K562 (cell line): ENCODE measurements at regions not wholly inside any gene's neighbourhood (a gene's known extent, or its start where the extent isn't known, plus 50 kb on each side); places are given as distances from the start of the nearest gene placed in this dataset.

Source experiments
- FIP1L1 ChIP-seq: fragments of 200-400 bp; formaldehyde crosslinking; IDR thresholded peaks from 2 replicates; pipeline ENCODE4 v1.6.1; 2018; ENCODE audit warnings: mild to moderate bottlenecking, low read depth, low read length; ENCODE audit not compliant: poor library complexity, severe bottlenecking
- GABPB2 ChIP-seq: fragments of 250-450 bp; sonication (Bioruptor Pico); conservative IDR thresholded peaks from 2 replicates; pipeline ENCODE4 v1.5.1; 2021; ENCODE audit warnings: mild to moderate bottlenecking
- TF ChIP-seq, protein P1 (sequence below): sonication (generic); formaldehyde crosslinking; IDR thresholded peaks from 2 replicates; pipeline ENCODE4 v1.8.0; 2023; ENCODE audit warnings: missing genetic modification reagents, mild to moderate bottlenecking, borderline replicate concordance
- TF ChIP-seq, protein P2 (sequence below): fragments of 150-350 bp; conservative IDR thresholded peaks from 2 replicates; pipeline ENCODE4 v1.6.1; 2014; ENCODE audit warnings: low read length
- TF ChIP-seq, protein P3 (sequence below): fragments of 250-450 bp; sonication (Bioruptor Pico); IDR thresholded peaks from 2 replicates; pipeline ENCODE4 v1.8.0; 2021; ENCODE audit warnings: moderate library complexity, mild to moderate bottlenecking, inconsistent platforms

DNA sequence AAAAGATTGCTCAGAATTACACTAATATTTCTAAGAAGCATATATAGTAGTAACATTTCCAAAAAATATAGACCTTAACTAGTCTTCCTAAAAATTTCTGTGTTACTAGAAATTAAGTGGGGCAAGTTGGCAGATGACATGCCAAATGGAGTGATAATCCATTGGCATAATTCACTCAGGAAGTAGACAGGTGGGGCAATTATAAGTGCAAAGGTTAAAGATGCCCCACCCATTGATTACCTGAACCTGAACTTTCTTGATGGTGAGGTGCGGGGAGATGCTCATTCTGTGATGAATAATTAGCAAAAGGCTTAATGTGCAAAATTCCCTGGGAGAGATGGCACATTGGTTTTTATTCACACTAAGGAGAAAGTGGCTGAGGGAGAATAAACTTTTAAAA is 145.8 kb upstream of the RASGEF1B start (continued):
- TF ChIP-seq, protein P1, sequence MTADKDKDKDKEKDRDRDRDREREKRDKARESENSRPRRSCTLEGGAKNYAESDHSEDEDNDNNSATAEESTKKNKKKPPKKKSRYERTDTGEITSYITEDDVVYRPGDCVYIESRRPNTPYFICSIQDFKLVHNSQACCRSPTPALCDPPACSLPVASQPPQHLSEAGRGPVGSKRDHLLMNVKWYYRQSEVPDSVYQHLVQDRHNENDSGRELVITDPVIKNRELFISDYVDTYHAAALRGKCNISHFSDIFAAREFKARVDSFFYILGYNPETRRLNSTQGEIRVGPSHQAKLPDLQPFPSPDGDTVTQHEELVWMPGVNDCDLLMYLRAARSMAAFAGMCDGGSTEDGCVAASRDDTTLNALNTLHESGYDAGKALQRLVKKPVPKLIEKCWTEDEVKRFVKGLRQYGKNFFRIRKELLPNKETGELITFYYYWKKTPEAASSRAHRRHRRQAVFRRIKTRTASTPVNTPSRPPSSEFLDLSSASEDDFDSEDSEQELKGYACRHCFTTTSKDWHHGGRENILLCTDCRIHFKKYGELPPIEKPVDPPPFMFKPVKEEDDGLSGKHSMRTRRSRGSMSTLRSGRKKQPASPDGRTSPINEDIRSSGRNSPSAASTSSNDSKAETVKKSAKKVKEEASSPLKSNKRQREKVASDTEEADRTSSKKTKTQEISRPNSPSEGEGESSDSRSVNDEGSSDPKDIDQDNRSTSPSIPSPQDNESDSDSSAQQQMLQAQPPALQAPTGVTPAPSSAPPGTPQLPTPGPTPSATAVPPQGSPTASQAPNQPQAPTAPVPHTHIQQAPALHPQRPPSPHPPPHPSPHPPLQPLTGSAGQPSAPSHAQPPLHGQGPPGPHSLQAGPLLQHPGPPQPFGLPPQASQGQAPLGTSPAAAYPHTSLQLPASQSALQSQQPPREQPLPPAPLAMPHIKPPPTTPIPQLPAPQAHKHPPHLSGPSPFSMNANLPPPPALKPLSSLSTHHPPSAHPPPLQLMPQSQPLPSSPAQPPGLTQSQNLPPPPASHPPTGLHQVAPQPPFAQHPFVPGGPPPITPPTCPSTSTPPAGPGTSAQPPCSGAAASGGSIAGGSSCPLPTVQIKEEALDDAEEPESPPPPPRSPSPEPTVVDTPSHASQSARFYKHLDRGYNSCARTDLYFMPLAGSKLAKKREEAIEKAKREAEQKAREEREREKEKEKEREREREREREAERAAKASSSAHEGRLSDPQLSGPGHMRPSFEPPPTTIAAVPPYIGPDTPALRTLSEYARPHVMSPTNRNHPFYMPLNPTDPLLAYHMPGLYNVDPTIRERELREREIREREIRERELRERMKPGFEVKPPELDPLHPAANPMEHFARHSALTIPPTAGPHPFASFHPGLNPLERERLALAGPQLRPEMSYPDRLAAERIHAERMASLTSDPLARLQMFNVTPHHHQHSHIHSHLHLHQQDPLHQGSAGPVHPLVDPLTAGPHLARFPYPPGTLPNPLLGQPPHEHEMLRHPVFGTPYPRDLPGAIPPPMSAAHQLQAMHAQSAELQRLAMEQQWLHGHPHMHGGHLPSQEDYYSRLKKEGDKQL (CRISPR knock-in tag) = no peak
- TF ChIP-seq FIP1L1 (no peak), GABPB2 (CRISPR knock-in tag) (no peak)
- TF ChIP-seq, protein P2, sequence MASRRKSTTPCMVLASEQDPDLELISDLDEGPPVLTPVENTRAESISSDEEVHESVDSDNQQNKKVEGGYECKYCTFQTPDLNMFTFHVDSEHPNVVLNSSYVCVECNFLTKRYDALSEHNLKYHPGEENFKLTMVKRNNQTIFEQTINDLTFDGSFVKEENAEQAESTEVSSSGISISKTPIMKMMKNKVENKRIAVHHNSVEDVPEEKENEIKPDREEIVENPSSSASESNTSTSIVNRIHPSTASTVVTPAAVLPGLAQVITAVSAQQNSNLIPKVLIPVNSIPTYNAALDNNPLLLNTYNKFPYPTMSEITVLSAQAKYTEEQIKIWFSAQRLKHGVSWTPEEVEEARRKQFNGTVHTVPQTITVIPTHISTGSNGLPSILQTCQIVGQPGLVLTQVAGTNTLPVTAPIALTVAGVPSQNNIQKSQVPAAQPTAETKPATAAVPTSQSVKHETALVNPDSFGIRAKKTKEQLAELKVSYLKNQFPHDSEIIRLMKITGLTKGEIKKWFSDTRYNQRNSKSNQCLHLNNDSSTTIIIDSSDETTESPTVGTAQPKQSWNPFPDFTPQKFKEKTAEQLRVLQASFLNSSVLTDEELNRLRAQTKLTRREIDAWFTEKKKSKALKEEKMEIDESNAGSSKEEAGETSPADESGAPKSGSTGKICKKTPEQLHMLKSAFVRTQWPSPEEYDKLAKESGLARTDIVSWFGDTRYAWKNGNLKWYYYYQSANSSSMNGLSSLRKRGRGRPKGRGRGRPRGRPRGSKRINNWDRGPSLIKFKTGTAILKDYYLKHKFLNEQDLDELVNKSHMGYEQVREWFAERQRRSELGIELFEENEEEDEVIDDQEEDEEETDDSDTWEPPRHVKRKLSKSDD = no peak
- TF ChIP-seq, protein P3, sequence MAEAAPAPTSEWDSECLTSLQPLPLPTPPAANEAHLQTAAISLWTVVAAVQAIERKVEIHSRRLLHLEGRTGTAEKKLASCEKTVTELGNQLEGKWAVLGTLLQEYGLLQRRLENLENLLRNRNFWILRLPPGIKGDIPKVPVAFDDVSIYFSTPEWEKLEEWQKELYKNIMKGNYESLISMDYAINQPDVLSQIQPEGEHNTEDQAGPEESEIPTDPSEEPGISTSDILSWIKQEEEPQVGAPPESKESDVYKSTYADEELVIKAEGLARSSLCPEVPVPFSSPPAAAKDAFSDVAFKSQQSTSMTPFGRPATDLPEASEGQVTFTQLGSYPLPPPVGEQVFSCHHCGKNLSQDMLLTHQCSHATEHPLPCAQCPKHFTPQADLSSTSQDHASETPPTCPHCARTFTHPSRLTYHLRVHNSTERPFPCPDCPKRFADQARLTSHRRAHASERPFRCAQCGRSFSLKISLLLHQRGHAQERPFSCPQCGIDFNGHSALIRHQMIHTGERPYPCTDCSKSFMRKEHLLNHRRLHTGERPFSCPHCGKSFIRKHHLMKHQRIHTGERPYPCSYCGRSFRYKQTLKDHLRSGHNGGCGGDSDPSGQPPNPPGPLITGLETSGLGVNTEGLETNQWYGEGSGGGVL (CRISPR knock-in tag) = no peak
